HepG2 (cell line): ENCODE measurements at regions not wholly inside any gene's neighbourhood (a gene's known extent, or its start where the extent isn't known, plus 50 kb on each side); places are given as distances from the start of the nearest gene placed in this dataset.

Experiments
- ATAC-seq: fragments of 200-7000 bp; cut with Tn5 transposase; 3 replicates; pipeline ENCODE4 v1.9.1; 2020; ENCODE audit warnings: mild to moderate bottlenecking, moderate library complexity
- BruUV-seq: library from RNA; stranded (reverse); fragments of 400-500 nt; replicated peaks from 2 replicates; lab custom pipeline; 2021; lab: Mats Ljungman, UMichigan
- CTCF ChIA-PET: fragments of 300-600 bp; formaldehyde crosslinking; extraction: SDS; loops from one replicate; lab custom pipeline; 2021; ENCODE audit warnings: low total read pairs, inconsistent platforms, low intra/inter-chr PET ratio; lab: Yijun Ruan, JAX
- POLR2A ChIA-PET: fragments of 350-600 bp; sonication (Branson Sonifier 250); formaldehyde crosslinking; loops from one replicate; lab custom pipeline; 2020; ENCODE audit warnings: antibody characterized with exemption, inconsistent platforms; lab: Yijun Ruan, JAX
- DNase-seq: peaks from one replicate; pipeline ENCODE4 v3.0.0-alpha.2; 2015; ENCODE audit warnings: low spot score
- FAIRE-seq: peaks from 3 replicates; lab custom pipeline; 2011; peaks lifted over from hg19 to GRCh38; lab: Jason Lieb, UNC
- H2AFZ ChIP-seq: one replicate; pipeline ENCODE4 v1.6.1; 2011; ENCODE audit warnings: low read length, inconsistent platforms
- H3K27ac ChIP-seq: fragments of 300-600 bp; 3 replicates; pipeline ENCODE4 v1.8.0; 2011; ENCODE audit warnings: mixed run types, mild to moderate bottlenecking, mixed read lengths, low read length, inconsistent platforms; ENCODE audit not compliant: insufficient read depth; ENCODE audit errors: extremely low read length
- H3K27me3 ChIP-seq, 2 experiments: fragments of 200-600 bp in 1 of 2; 2 replicates in 1 of 2; 3 replicates in 1 of 2; pipeline versions ENCODE4 v1.6.0 to v1.8.0; 2011; ENCODE audit warnings: low read length in 2 of 2, mild to moderate bottlenecking in 2 of 2, moderate library complexity in 2 of 2, inconsistent platforms in 1 of 2; ENCODE audit not compliant: insufficient read depth in 2 of 2, control insufficient read depth in 1 of 2
- H3K36me3 ChIP-seq, 2 experiments: fragments of 200-600 bp in 1 of 2; replicated peaks in 1 of 2; 2 replicates in 1 of 2; 3 replicates in 1 of 2; pipeline versions ENCODE4 v1.5.1 to v1.8.0; 2011; ENCODE audit warnings: low read length in 2 of 2, inconsistent platforms in 1 of 2; ENCODE audit not compliant: insufficient read depth in 2 of 2, control insufficient read depth in 1 of 2
- H3K4me1 ChIP-seq: 2 replicates; pipeline ENCODE4 v1.5.1; 2012; ENCODE audit warnings: low read length, inconsistent platforms; ENCODE audit not compliant: insufficient read depth
- H3K4me2 ChIP-seq: 2 replicates; pipeline ENCODE4 v1.6.0; 2011; ENCODE audit warnings: low read depth, low read length, inconsistent platforms
- H3K4me3 ChIP-seq, 3 experiments: fragments of 200-600 bp in 1 of 3; sonication (generic), shearing (Covaris generic) in 1 of 3; replicated peaks in 1 of 3; 2 replicates each; pipeline ENCODE4 v1.5.1; 2011 to 2016; ENCODE audit warnings: low read length in 3 of 3, inconsistent platforms in 2 of 3, low read depth in 2 of 3, mild to moderate bottlenecking in 2 of 3, control low read depth in 1 of 3, mixed read lengths in 1 of 3; ENCODE audit not compliant: insufficient read depth in 1 of 3
- H3K79me2 ChIP-seq: one replicate; pipeline ENCODE4 v1.6.1; 2011; ENCODE audit warnings: low read length, inconsistent platforms; ENCODE audit not compliant: insufficient read depth
- H3K9ac ChIP-seq: 2 replicates; pipeline ENCODE4 v1.6.0; 2011; ENCODE audit warnings: mild to moderate bottlenecking, low read depth, low read length, inconsistent platforms; ENCODE audit not compliant: insufficient read depth
- H3K9me3 ChIP-seq: 2 replicates; pipeline ENCODE4 v1.5.1; 2012; ENCODE audit warnings: mild to moderate bottlenecking, low read length
- H4K20me1 ChIP-seq: 2 replicates; pipeline ENCODE4 v1.6.0; 2011; ENCODE audit warnings: inconsistent platforms, mild to moderate bottlenecking, low read length, moderate library complexity; ENCODE audit not compliant: insufficient read depth
- KDM1A ChIP-seq: IDR thresholded peaks from 2 replicates; pipeline ENCODE4 v1.6.1; 2016; ENCODE audit warnings: missing compliant biosample characterization
- MAFF ChIP-seq: IDR thresholded peaks from 2 replicates; pipeline ENCODE4 v1.6.1; 2011; ENCODE audit warnings: low read depth, low read length, improper control_type of control experiment
- MAFK ChIP-seq, 2 experiments: IDR thresholded peaks in 1 of 2; conservative IDR thresholded peaks in 1 of 2; 2 replicates each; pipeline ENCODE4 v1.6.1; 2011; ENCODE audit warnings: improper control_type of control experiment in 2 of 2, low read length in 2 of 2
- NR2F6 ChIP-seq, 2 experiments: IDR thresholded peaks; 2 replicates each; pipeline ENCODE4 v1.6.1; 2016; ENCODE audit warnings: antibody characterized with exemption in 1 of 2, mild to moderate bottlenecking in 1 of 2
- NRL ChIP-seq: sonication (generic); formaldehyde crosslinking; IDR thresholded peaks from 2 replicates; pipeline ENCODE4 v1.5.0; 2020; ENCODE audit warnings: missing genetic modification reagents, mild to moderate bottlenecking, moderate library complexity, borderline replicate concordance
- PAF1 ChIP-seq: IDR thresholded peaks from 2 replicates; pipeline ENCODE4 v1.6.1; 2016; ENCODE audit warnings: missing genetic modification reagents, missing compliant biosample characterization
- RCOR2 ChIP-seq: IDR thresholded peaks from 2 replicates; pipeline ENCODE4 v1.6.1; 2016; ENCODE audit warnings: missing biosample characterization, missing genetic modification reagents
- TRIM24 ChIP-seq: sonication (generic); formaldehyde crosslinking; IDR thresholded peaks from 2 replicates; pipeline ENCODE4 v1.8.0; 2022; ENCODE audit warnings: mild to moderate bottlenecking, missing genetic modification reagents
- ZFP36L1 ChIP-seq: sonication (generic); formaldehyde crosslinking; IDR thresholded peaks from 2 replicates; pipeline ENCODE4 v1.8.0; 2022; ENCODE audit warnings: mild to moderate bottlenecking, missing genetic modification reagents, moderate library complexity
- ZNF205 ChIP-seq: IDR thresholded peaks from 2 replicates; pipeline ENCODE4 v1.6.1; 2018; ENCODE audit warnings: missing biosample characterization, missing genetic modification reagents
- ZNF282 ChIP-seq: fragments of 450-650 bp; IDR thresholded peaks from 2 replicates; pipeline ENCODE4 v1.6.1; 2018; ENCODE audit not compliant: partially characterized antibody
- ZNF556 ChIP-seq: sonication (generic); formaldehyde crosslinking; IDR thresholded peaks from 2 replicates; pipeline ENCODE4 v1.4.0; 2020; ENCODE audit warnings: mild to moderate bottlenecking, missing genetic modification reagents, borderline replicate concordance
- ZNF616 ChIP-seq: sonication (generic); formaldehyde crosslinking; IDR thresholded peaks from 2 replicates; pipeline ENCODE4 v1.5.0; 2020; ENCODE audit warnings: low read depth, mild to moderate bottlenecking, missing genetic modification reagents
- WGBS: methylation state at CpG from one replicate; pipeline ENCODE4 v1.1.6; 2017; ENCODE audit warnings: low lambda C conversion rate; 5-methylcytosine and 5-hydroxymethylcytosine counted together
- in situ Hi-C: cut with HindIII; loops from 2 replicates; pipeline ENCODE4 v1.10.0; 2017; ENCODE audit warnings: low pct_unique_long_range_greater_than_20kb; ENCODE audit not compliant: extremely low pct_ligation_motif_present
- intact Hi-C: fragments of 100-400 bp; cut with micrococcal nuclease; formaldehyde crosslinking; loops from one replicate; pipeline ENCODE4 v1.10.0; 2022; ENCODE audit not compliant: unreplicated experiment
- TF ChIP-seq, protein P1 (sequence below): sonication (generic); formaldehyde crosslinking; IDR thresholded peaks from 2 replicates; pipeline ENCODE4 v1.5.0; 2020; ENCODE audit warnings: mild to moderate bottlenecking, missing genetic modification reagents

DNA sequence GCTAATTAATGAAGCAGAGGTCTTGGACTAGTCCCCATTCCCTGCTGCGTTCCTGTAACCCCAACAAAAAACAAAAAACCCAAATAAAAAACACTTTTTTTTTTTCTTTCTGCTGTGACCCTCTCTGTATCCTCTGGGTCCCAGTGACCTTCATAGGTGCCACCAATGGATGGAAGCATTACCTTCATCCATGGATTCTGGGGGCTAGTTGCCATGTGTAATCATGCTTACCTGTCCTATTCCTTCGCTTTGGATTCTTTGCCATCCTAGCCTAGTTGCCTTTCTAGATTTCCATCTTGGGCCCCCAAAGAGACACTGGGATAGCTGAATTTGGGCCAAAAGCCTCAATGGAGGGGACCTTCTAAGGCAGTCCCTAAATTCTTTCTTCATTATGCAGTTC lies 1208.7 kb downstream of the BRINP3 start:
- no peaks in the 10 kb centered on the region for H4K20me1 ChIP-seq
- no peak for DNase-seq
- no peak overlapping the region for H3K4me2 ChIP-seq
- 0% methylated on average over 2 of the region's 2 CpGs for WGBS
- TF ChIP-seq ZNF616 (peak; percentile 100), TRIM24 (no peak), ZNF556 (CRISPR knock-in tag) (no peak), KDM1A (no peak), NR2F6 (IDR thresholded peaks at IDR 0.05) (no peak), NR2F6 (CRISPR knock-in tag; IDR thresholded peaks at IDR 0.05) (no peak), ZNF205 (CRISPR knock-in tag) (no peak)
- TF ChIP-seq, protein P1, sequence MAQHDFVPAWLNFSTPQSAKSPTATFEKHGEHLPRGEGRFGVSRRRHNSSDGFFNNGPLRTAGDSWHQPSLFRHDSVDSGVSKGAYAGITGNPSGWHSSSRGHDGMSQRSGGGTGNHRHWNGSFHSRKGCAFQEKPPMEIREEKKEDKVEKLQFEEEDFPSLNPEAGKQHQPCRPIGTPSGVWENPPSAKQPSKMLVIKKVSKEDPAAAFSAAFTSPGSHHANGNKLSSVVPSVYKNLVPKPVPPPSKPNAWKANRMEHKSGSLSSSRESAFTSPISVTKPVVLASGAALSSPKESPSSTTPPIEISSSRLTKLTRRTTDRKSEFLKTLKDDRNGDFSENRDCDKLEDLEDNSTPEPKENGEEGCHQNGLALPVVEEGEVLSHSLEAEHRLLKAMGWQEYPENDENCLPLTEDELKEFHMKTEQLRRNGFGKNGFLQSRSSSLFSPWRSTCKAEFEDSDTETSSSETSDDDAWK (CRISPR knock-in tag), result no peak
- CTCF ChIA-PET, result no interaction called here
- BruUV-seq, result no TSS peak
- no peak for FAIRE-seq
- H3K4me1 ChIP-seq, result no peaks in the 10 kb centered on the region
- H3K36me3 ChIP-seq, result no peaks in the 10 kb centered on the region
- no peaks in the 10 kb centered on the region for H3K79me2 ChIP-seq
- H3K27ac ChIP-seq, result no peak overlapping the region
- H3K27me3 ChIP-seq, result no peaks in the 10 kb centered on the region
- no peak overlapping the region for H3K4me3 ChIP-seq
- intact Hi-C loops (no loop called here), in situ Hi-C loops (no loop called here)
- H2AFZ ChIP-seq, result no peak overlapping the region
- POLR2A ChIA-PET, result no interaction called here
- no peak for ATAC-seq
- no peak overlapping the region for H3K9ac ChIP-seq
- H3K9me3 ChIP-seq, result peaks cover 61% of the 10 kb centered on the region

DNA sequence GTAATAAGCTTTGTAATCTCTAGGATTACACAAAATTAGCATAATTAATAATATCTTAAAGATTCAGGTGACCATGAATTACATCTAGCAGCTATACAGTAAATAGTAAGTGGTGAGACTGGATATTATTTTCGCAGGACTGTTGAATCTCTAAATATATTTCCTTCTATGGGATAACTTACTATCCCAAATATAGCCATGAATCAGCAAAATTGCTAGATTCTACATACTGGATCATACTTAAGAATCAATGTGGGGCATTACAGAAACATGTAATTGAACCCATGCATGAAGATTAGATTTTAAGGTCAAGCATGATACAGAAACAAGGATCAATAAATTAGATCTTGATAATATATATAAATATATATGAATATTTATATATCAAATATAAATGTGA lies 1203.4 kb downstream of the BRINP3 start:
- ChIA-PET CTCF (no interaction called here), POLR2A (no interaction called here)
- H3K27me3 ChIP-seq, result no peaks in the 10 kb centered on the region
- 0% methylated on average over 1 of the region's 1 CpG for WGBS
- FAIRE-seq, result no peak
- in situ Hi-C loops, result no loop called here
- H3K9me3 ChIP-seq, result peaks cover 23% of the 10 kb centered on the region
- BruUV-seq, result no TSS peak
- H3K27ac ChIP-seq, result no peak overlapping the region
- no peaks in the 10 kb centered on the region for H3K79me2 ChIP-seq
- TF ChIP-seq PAF1 (CRISPR knock-in tag) (no peak), ZNF282 (no peak), RCOR2 (no peak), NRL (CRISPR knock-in tag) (no peak), MAFK (conservative IDR thresholded peaks at IDR 0.05 in 1 of 2, IDR thresholded peaks at IDR 0.05 in 1 of 2; ENCODE audit: low read length in 2 of 2) (peak; percentile 22 to 58; a peak in 1 of 4 replicates), MAFF (0 out of 2 replicates have a peak, but pooled peaks have one; percentile 30), ZFP36L1 (no peak)
- TF ChIP-seq, all 625 proteins: peak for 2
- H3K4me2 ChIP-seq, result no peak overlapping the region
- no peak for ATAC-seq
- H3K4me1 ChIP-seq, result no peaks in the 10 kb centered on the region
- H3K36me3 ChIP-seq, result no peaks in the 10 kb centered on the region
- DNase-seq, result no peak
- no peak overlapping the region for H3K9ac ChIP-seq
- H3K4me3 ChIP-seq, result no peak overlapping the region
- no peak overlapping the region for H2AFZ ChIP-seq
- intact Hi-C loops, result no loop called here
- H4K20me1 ChIP-seq, result no peaks in the 10 kb centered on the region
